OCI-LY7 (cell line): ENCODE measurements at regions not wholly inside any gene's neighbourhood (a gene's known extent, or its start where the extent isn't known, plus 50 kb on each side); places are given as distances from the start of the nearest gene placed in this dataset.

Source experiments
- BruUV-seq: library from RNA; stranded (reverse); fragments of 400-500 nt; replicated peaks from 2 replicates; lab custom pipeline; 2021; lab: Mats Ljungman, UMichigan
- CTCF ChIA-PET: fragments of 300-600 bp; sonication (Branson Sonifier 250); formaldehyde crosslinking; loops from one replicate; lab custom pipeline; 2022; ENCODE audit warnings: antibody characterized with exemption; ENCODE audit not compliant: unreplicated experiment; lab: Charles Lee
- POLR2A ChIA-PET: fragments of 300-600 bp; sonication (Branson Sonifier 250); formaldehyde crosslinking; loops from one replicate; lab custom pipeline; 2022; ENCODE audit warnings: antibody characterized with exemption; lab: Charles Lee
- DNase-seq: peaks from one replicate; pipeline ENCODE4 v3.0.0-alpha.2; 2015; ENCODE audit warnings: low spot score
- H2AFZ ChIP-seq: fragments of 200-600 bp; sonication (generic), shearing (Covaris generic); 2 replicates; pipeline ENCODE4 v1.6.1; 2014; ENCODE audit warnings: mild to moderate bottlenecking, antibody characterized with exemption, low read length, moderate library complexity
- H3K27ac ChIP-seq: fragments of 200-600 bp; sonication (generic); 2 replicates; pipeline ENCODE4 v1.5.1; 2014; ENCODE audit warnings: mixed run types, low read depth, mild to moderate bottlenecking, moderate library complexity, low read length, inconsistent platforms; ENCODE audit not compliant: poor library complexity, severe bottlenecking
- H3K36me3 ChIP-seq: fragments of 200-600 bp; sonication (generic); 2 replicates; pipeline ENCODE4 v1.6.1; 2014; ENCODE audit warnings: mild to moderate bottlenecking, antibody characterized with exemption, low read length, moderate library complexity, mixed read lengths; ENCODE audit not compliant: insufficient read depth
- H3K4me1 ChIP-seq: fragments of 200-600 bp; sonication (generic); 2 replicates; pipeline ENCODE4 v1.5.1; 2014; ENCODE audit warnings: mild to moderate bottlenecking, low read length; ENCODE audit not compliant: insufficient read depth, poor library complexity, severe bottlenecking
- H3K4me2 ChIP-seq: fragments of 200-600 bp; sonication (generic); 2 replicates; pipeline ENCODE4 v1.6.1; 2014; ENCODE audit warnings: mild to moderate bottlenecking, low read length
- H3K4me3 ChIP-seq: fragments of 200-600 bp; sonication (generic); 2 replicates; pipeline ENCODE4 v1.5.1; 2014; ENCODE audit warnings: mild to moderate bottlenecking, low read depth, low read length; ENCODE audit not compliant: poor library complexity, severe bottlenecking
- H3K79me2 ChIP-seq: fragments of 200-600 bp; sonication (generic); 2 replicates; pipeline ENCODE4 v1.6.1; 2016; ENCODE audit warnings: low read depth, mild to moderate bottlenecking, low read length, moderate library complexity, mixed read lengths; ENCODE audit not compliant: insufficient read depth
- H3K9me2 ChIP-seq: fragments of 200-600 bp; sonication (generic); 2 replicates; pipeline ENCODE4 v1.6.1; 2016; ENCODE audit warnings: mild to moderate bottlenecking, low read length, mixed read lengths; ENCODE audit not compliant: insufficient read depth
- H3K9me3 ChIP-seq: fragments of 200-600 bp; sonication (generic); 2 replicates; pipeline ENCODE4 v1.6.1; 2014; ENCODE audit warnings: mild to moderate bottlenecking, mixed run types, low read length, mixed read lengths
- H4K20me1 ChIP-seq: fragments of 200-600 bp; sonication (generic); 2 replicates; pipeline ENCODE4 v1.6.1; 2014; ENCODE audit warnings: mild to moderate bottlenecking, antibody characterized with exemption, low read length, moderate library complexity, mixed read lengths; ENCODE audit not compliant: insufficient read depth
- CTCF ChIP-seq: fragments of 200-600 bp; sonication (generic); conservative IDR thresholded peaks from 2 replicates; pipeline ENCODE4 v1.5.1; 2014; ENCODE audit warnings: mild to moderate bottlenecking, antibody characterized with exemption, low read length, moderate library complexity, mixed read lengths
- EZH2phosphoT487 ChIP-seq: fragments of 200-600 bp; sonication (generic); IDR thresholded peaks from 2 replicates; pipeline ENCODE4 v1.6.1; 2018; ENCODE audit warnings: low read depth, borderline replicate concordance, mild to moderate bottlenecking, mixed run types, antibody characterized with exemption, low read length, moderate library complexity, mixed read lengths
- intact Hi-C: fragments of 100-400 bp; cut with micrococcal nuclease; formaldehyde crosslinking; loops from one replicate; pipeline ENCODE4 v1.10.0; 2022; ENCODE audit not compliant: unreplicated experiment

GRCh38 chr4:24690436-24690835 lies 104.9 kb upstream of the SOD3 start:
- TF ChIP-seq CTCF (no peak), EZH2phosphoT487 (no peak)
- Histone ChIP-seq H3K4me3 (no peak overlapping the region), H3K79me2 (no peaks in the 10 kb centered on the region), H4K20me1 (no peaks in the 10 kb centered on the region), H3K9me3 (no peaks in the 10 kb centered on the region), H3K4me1 (no peaks in the 10 kb centered on the region), H2AFZ (no peak overlapping the region), H3K36me3 (no peaks in the 10 kb centered on the region), H3K27ac (no peak overlapping the region), H3K4me2 (no peak overlapping the region), H3K9me2 (no peaks in the 10 kb centered on the region)
- BruUV-seq, result no TSS peak
- intact Hi-C loops, result no loop called here
- DNase-seq, result no peak
- CTCF ChIA-PET, result interaction anchor here (0.5 kb wide), 1 partner anchor 184 kb away, joined by 3 read pairs; no protein-coding TSS in a partner anchor
- POLR2A ChIA-PET, result no interaction called here

- no peak overlapping the region for H3K4me2 ChIP-seq
- H3K79me2 ChIP-seq, result no peaks in the 10 kb centered on the region
- ChIA-PET POLR2A (no interaction called here), CTCF (no interaction called here)
- no peak for TF ChIP-seq EZH2phosphoT487
- no peak overlapping the region for H3K27ac ChIP-seq
- no peak overlapping the region for H3K4me3 ChIP-seq
- BruUV-seq, result no TSS peak
- no peak for DNase-seq
- intact Hi-C loops, result no loop called here
- H3K9me3 ChIP-seq, result no peaks in the 10 kb centered on the region
- no peaks in the 10 kb centered on the region for H3K9me2 ChIP-seq
- H3K36me3 ChIP-seq, result no peaks in the 10 kb centered on the region
- H2AFZ ChIP-seq, result no peak overlapping the region
- no peaks in the 10 kb centered on the region for H4K20me1 ChIP-seq
- no peaks in the 10 kb centered on the region for H3K4me1 ChIP-seq
Measured at GRCh38 chr4:24693636-24694035, 101.7 kb upstream of the SOD3 start.

GRCh38 chr4:24700118-24700517 lies 95.3 kb upstream of the SOD3 start:
- no peaks in the 10 kb centered on the region for H3K36me3 ChIP-seq
- H3K4me1 ChIP-seq, result no peaks in the 10 kb centered on the region
- H3K4me2 ChIP-seq, result no peak overlapping the region
- ChIA-PET CTCF (no interaction called here), POLR2A (no interaction called here)
- H3K9me2 ChIP-seq, result no peaks in the 10 kb centered on the region
- H4K20me1 ChIP-seq, result no peaks in the 10 kb centered on the region
- TF ChIP-seq CTCF, result no peak
- no peaks in the 10 kb centered on the region for H3K79me2 ChIP-seq
- H2AFZ ChIP-seq, result no peak overlapping the region
- BruUV-seq, result no TSS peak
- DNase-seq, result no peak
- no peaks in the 10 kb centered on the region for H3K9me3 ChIP-seq
- no peak overlapping the region for H3K27ac ChIP-seq
- H3K4me3 ChIP-seq, result no peak overlapping the region
- intact Hi-C loops, result no loop called here
